Stomach (tissue), 8 donors: ENCODE measurements at regions not wholly inside any gene's neighbourhood (a gene's known extent, or its start where the extent isn't known, plus 50 kb on each side); places are given as distances from the start of the nearest gene placed in this dataset.

Experiments used
- DNase-seq, 2 donors: peaks; one replicate each; pipeline versions ENCODE4 v3.0.0 to v3.0.0-alpha.2; 2013 to 2019
- H3K27ac ChIP-seq, 5 donors: fragments of 200-600 bp in 4 of 5; sonication (generic) in 4 of 5; one replicate each; pipeline ENCODE4 v1.5.1; 2013 to 2019; ENCODE audit warnings: mild to moderate bottlenecking in 1 of 5, moderate library complexity in 1 of 5
- H3K27me3 ChIP-seq, 3 donors: fragments of 200-600 bp; sonication (generic); one replicate each; pipeline ENCODE4 v1.5.1; 2017 to 2019; ENCODE audit warnings: mixed run types in 1 of 3
- H3K36me3 ChIP-seq, 4 donors: fragments of 200-600 bp; sonication (generic); 1 replicate in 3 of 4; 2 replicates in 1 of 4; pipeline ENCODE4 v1.5.1; 2016 to 2019
- H3K4me1 ChIP-seq, 4 donors: fragments of 200-600 bp; sonication (generic); one replicate each; pipeline ENCODE4 v1.5.1; 2016 to 2019
- H3K4me3 ChIP-seq, 4 donors: fragments of 200-600 bp; sonication (generic) in 3 of 4; one replicate each; pipeline ENCODE4 v1.5.1; 2016 to 2019; ENCODE audit warnings: mild to moderate bottlenecking in 1 of 4
- H3K9me3 ChIP-seq, 4 donors: fragments of 200-600 bp; sonication (generic); one replicate each; pipeline ENCODE4 v1.5.1; 2016 to 2019
- EP300 ChIP-seq: sonication (generic); formaldehyde crosslinking; IDR thresholded peaks from one replicate; pipeline ENCODE4 v1.6.1; 2017; ENCODE audit warnings: antibody characterized with exemption
- POLR2A ChIP-seq, 4 donors: fragments of 450-650 bp; IDR thresholded peaks; one replicate each; pipeline ENCODE4 v1.6.1; 2016; ENCODE audit warnings: antibody characterized with exemption in 4 of 4, control low read depth in 2 of 4, mild to moderate bottlenecking in 1 of 4, moderate library complexity in 1 of 4
- POLR2AphosphoS5 ChIP-seq, 3 donors: sonication (generic); formaldehyde crosslinking; IDR thresholded peaks; one replicate each; pipeline ENCODE4 v1.6.1; 2016; ENCODE audit warnings: antibody characterized with exemption in 3 of 3
- WGBS, 5 donors: extraction: QIAGEN DNeasy Blood & Tissue Kit in 3 of 5; methylation state at CpG; one replicate each; pipeline versions ENCODE4 v1.1.5 to v1.1.7; 2013 to 2018; 5-methylcytosine and 5-hydroxymethylcytosine counted together
- intact Hi-C: fragments of 100-400 bp; cut with DNase I; formaldehyde crosslinking; loops from one replicate; pipeline ENCODE4 v1.15.1; 2023; ENCODE audit warnings: low total_unique reads
- TF ChIP-seq, protein P1 (sequence below), 7 experiments: fragments of 450-650 bp in 4 of 7; fragments of 200-600 bp in 3 of 7; sonication (generic) in 3 of 7; IDR thresholded peaks; one replicate each; pipeline ENCODE4 v1.5.1; 2016 to 2019; ENCODE audit warnings: antibody characterized with exemption in 7 of 7, control low read depth in 2 of 7, mild to moderate bottlenecking in 1 of 7
- donor health status: healthy with polysubstance abuse.
- donor health status: Bipolar disorder and iron deficiency.
- donor health status: healthy.

DNA sequence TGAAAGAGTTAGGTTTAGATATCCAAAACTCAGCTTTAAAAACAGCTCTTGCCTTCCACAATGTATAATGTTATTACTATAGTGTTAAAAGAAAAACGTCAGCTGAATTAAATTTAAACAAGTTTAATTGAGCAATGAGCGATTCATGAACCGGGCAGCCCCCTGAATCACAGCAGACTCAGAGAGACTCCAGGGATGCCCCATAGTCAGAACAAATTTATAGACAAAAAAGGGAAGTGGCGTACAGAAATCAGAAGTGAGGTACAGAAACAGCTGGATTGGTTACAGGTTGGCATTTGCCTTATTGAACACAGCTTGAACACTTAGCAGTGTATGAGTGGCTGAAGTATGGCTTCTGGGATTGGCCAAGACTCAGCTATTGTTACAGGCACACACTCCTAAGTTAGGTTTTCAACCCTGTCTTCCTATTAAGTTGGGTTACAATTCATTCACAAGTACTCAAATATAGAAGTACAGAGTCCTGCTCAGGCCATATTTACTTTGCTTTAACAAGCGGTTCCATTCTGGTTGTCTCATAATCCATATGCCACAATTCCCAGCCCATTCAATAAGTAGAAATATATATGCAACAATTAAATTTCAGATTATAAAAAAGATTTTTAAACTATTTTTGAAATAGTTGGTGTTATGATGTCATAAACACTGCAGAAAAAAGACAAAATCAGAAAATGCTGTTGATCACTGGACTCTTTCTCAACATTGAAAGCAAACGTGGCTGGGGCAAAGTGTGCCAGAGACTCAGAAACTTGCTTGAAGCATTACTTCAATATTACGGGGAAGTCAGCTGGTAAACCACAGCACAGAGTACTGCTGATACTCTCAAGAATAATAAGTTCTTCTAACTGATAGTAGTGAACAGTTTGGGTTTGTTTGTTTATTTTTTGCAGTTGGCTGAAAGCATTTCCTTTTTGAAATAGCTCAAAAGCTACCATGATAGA, 459.7 kb downstream of the RAB28 start:
- no peak for DNase-seq
- no peak overlapping the region for H3K4me3 ChIP-seq
- intact Hi-C loops: no loop called here
- TF ChIP-seq EP300 (no peak), POLR2AphosphoS5 (IDR thresholded peaks at IDR 0.05) (no peak), POLR2A (IDR thresholded peaks at IDR 0.05) (no peak)
- TF ChIP-seq, protein P1, sequence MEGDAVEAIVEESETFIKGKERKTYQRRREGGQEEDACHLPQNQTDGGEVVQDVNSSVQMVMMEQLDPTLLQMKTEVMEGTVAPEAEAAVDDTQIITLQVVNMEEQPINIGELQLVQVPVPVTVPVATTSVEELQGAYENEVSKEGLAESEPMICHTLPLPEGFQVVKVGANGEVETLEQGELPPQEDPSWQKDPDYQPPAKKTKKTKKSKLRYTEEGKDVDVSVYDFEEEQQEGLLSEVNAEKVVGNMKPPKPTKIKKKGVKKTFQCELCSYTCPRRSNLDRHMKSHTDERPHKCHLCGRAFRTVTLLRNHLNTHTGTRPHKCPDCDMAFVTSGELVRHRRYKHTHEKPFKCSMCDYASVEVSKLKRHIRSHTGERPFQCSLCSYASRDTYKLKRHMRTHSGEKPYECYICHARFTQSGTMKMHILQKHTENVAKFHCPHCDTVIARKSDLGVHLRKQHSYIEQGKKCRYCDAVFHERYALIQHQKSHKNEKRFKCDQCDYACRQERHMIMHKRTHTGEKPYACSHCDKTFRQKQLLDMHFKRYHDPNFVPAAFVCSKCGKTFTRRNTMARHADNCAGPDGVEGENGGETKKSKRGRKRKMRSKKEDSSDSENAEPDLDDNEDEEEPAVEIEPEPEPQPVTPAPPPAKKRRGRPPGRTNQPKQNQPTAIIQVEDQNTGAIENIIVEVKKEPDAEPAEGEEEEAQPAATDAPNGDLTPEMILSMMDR (IDR thresholded peaks at IDR 0.05): no peak
- no peaks in the 10 kb centered on the region for H3K27me3 ChIP-seq
- no peaks in the 10 kb centered on the region for H3K4me1 ChIP-seq
- H3K27ac ChIP-seq: no peak overlapping the region
- H3K36me3 ChIP-seq: no peaks in the 10 kb centered on the region
- H3K9me3 ChIP-seq: peaks cover 0 to 15% (median 2%) of the 10 kb centered on the region in 4 donors
- 76 to 82% (median 80%) methylated on average over 7 of the region's 7 CpGs for WGBS, 5 donors

DNA sequence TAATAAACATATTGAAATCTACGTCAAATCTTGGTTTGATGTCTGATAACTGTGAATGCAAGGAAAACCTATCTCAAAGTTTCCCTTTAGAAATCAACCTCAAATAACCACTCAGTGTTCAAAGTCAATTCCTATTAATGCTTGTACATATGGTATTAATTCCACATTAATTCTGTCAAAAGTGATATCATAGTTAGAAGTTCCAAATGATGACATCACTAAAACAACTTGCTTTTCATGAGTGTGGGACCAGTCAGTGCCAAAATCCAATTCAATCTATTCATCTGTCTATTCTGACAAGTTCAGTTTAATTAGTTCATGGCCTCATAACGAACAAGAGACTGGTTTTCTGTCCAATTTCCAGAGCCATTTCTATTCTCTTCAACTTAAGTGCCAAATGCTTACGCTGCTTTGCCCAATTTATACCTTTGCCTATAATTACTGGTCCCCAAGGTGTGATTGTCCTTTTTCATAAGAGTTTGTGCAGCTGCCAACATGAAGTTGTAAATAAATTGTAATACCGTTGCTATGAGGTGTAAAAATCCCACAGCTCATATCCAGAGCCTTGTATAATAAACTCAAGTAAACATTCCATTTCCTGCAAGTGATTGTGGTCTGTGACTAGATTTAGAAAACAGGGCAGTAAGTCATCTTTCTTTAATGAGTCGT, 476.2 kb downstream of the RAB28 start:
- 50 to 62% (median 59%) methylated on average over 5 of the region's 5 CpGs for WGBS, 5 donors
- Histone ChIP-seq H3K27me3 (no peaks in the 10 kb centered on the region), H3K4me1 (no peaks in the 10 kb centered on the region), H3K36me3 (no peaks in the 10 kb centered on the region), H3K4me3 (no peak overlapping the region), H3K27ac (no peak overlapping the region), H3K9me3 (no peaks in the 10 kb centered on the region)
- TF ChIP-seq POLR2AphosphoS5 (IDR thresholded peaks at IDR 0.05): no peak
- no peak for TF ChIP-seq EP300
- TF ChIP-seq, protein P1 (IDR thresholded peaks at IDR 0.05): no peak
- no peak for TF ChIP-seq POLR2A (IDR thresholded peaks at IDR 0.05)
- intact Hi-C loops: no loop called here
- DNase-seq: peak in 1 of 2 donors; percentile 6

DNA sequence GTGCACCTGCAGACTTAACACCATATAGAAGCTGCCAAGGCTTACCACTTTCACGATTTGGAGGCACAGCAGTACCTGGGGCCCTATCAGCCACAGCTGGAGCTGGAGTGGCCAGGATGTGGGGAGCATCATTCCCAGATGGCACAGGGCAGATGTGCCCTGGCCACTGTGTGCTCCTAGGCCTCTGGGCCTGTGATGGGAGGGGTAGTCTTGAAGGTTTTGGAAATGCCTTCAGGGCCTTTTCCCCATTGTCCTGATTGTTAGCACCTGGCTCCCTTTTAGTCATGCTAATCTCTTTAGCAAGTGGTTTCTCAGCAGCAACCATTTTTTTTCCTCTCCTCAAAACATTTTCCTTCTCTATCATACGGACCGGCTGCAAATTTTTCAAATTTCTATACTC, 490.2 kb downstream of the RAB28 start:
- intact Hi-C loops: no loop called here
- Histone ChIP-seq H3K4me3 (no peak overlapping the region), H3K36me3 (no peaks in the 10 kb centered on the region), H3K27ac (no peak overlapping the region), H3K4me1 (no peaks in the 10 kb centered on the region), H3K27me3 (no peaks in the 10 kb centered on the region), H3K9me3 (peaks cover 0 to 37% (median 19%) of the 10 kb centered on the region in 4 donors)
- TF ChIP-seq POLR2A (IDR thresholded peaks at IDR 0.05) (no peak), EP300 (no peak), POLR2AphosphoS5 (IDR thresholded peaks at IDR 0.05) (no peak)
- TF ChIP-seq, protein P1 (IDR thresholded peaks at IDR 0.05): no peak
- 89 to 99% (median 90%) methylated on average over 3 of the region's 3 CpGs for WGBS, 5 donors
- no peak for DNase-seq

DNA sequence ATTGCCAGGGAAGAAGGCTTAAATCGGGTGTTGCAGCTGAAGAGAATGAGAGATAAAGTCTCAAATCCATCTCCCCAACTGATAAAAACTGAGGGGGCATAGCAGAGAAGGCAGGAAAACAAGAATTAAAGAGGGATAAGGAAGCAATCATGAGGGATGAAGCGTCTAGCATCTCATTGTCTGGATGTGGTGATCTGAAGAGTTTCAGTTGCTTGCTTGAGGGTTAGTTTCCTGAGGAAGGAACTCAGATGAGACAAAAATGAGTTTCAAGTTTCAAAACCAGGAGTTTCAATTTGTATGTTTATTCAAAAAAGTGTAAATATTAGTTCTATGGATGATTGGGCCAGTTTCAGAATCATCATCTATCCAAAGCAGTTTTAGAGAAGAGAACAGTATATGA, 496.9 kb downstream of the RAB28 start:
- H3K4me1 ChIP-seq: no peaks in the 10 kb centered on the region
- 61 to 69% (median 66%) methylated on average over 2 of the region's 2 CpGs for WGBS, 5 donors
- DNase-seq: no peak
- no peak overlapping the region for H3K27ac ChIP-seq
- no peaks in the 10 kb centered on the region for H3K36me3 ChIP-seq
- H3K4me3 ChIP-seq: no peak overlapping the region
- peaks cover 0 to 8% (median 5%) of the 10 kb centered on the region in 4 donors for H3K9me3 ChIP-seq
- no peak for TF ChIP-seq EP300
- no peak for TF ChIP-seq POLR2AphosphoS5 (IDR thresholded peaks at IDR 0.05)
- no peak for TF ChIP-seq POLR2A (IDR thresholded peaks at IDR 0.05)
- TF ChIP-seq, protein P1 (IDR thresholded peaks at IDR 0.05): no peak
- no peaks in the 10 kb centered on the region for H3K27me3 ChIP-seq
- intact Hi-C loops: no loop called here
